Keratinocyte (primary cell): ENCODE measurements at regions not wholly inside any gene's neighbourhood (a gene's known extent, or its start where the extent isn't known, plus 50 kb on each side); places are given as distances from the start of the nearest gene placed in this dataset.

Source experiments
- DNase-seq: peaks from one replicate; pipeline ENCODE4 v3.0.0-alpha.2; 2011; ENCODE audit warnings: low read depth, missing footprints, low spot score
- FAIRE-seq: peaks from 2 replicates; lab custom pipeline; 2011; peaks lifted over from hg19 to GRCh38; lab: Jason Lieb, UNC
- H2AFZ ChIP-seq: 2 replicates; pipeline ENCODE4 v1.6.0; 2012; ENCODE audit warnings: low read length, control low read depth, inconsistent platforms; ENCODE audit not compliant: control insufficient read depth
- H3K27ac ChIP-seq: 2 replicates; pipeline ENCODE4 v1.5.1; 2011; ENCODE audit warnings: low read length; ENCODE audit not compliant: control insufficient read depth, insufficient read depth
- H3K27me3 ChIP-seq: 3 replicates; pipeline ENCODE4 v1.6.0; 2011; ENCODE audit warnings: low read length; ENCODE audit not compliant: control insufficient read depth, insufficient read depth; ENCODE audit errors: extremely low read depth
- H3K36me3 ChIP-seq, 2 experiments: 2 replicates in 1 of 2; 3 replicates in 1 of 2; pipeline ENCODE4 v1.5.1; 2011; ENCODE audit warnings: low read length in 2 of 2, mild to moderate bottlenecking in 1 of 2; ENCODE audit not compliant: control insufficient read depth in 2 of 2, insufficient read depth in 2 of 2; ENCODE audit errors: extremely low read depth in 1 of 2
- H3K4me1 ChIP-seq: 3 replicates; pipeline ENCODE4 v1.5.1; 2011; ENCODE audit warnings: low read length; ENCODE audit not compliant: control insufficient read depth, insufficient read depth; ENCODE audit errors: extremely low read depth
- H3K4me2 ChIP-seq: 3 replicates; pipeline ENCODE4 v1.6.0; 2011; ENCODE audit warnings: low read depth, low read length; ENCODE audit not compliant: control insufficient read depth, insufficient read depth; ENCODE audit errors: extremely low read depth
- H3K4me3 ChIP-seq, 3 experiments: fragments of 200-600 bp in 1 of 3; sonication (generic) in 1 of 3; 2 replicates in 2 of 3; 3 replicates in 1 of 3; pipeline ENCODE4 v1.5.1; 2011 to 2016; ENCODE audit warnings: low read length in 3 of 3, mild to moderate bottlenecking in 3 of 3, control low read depth in 2 of 3, inconsistent platforms in 1 of 3, low read depth in 1 of 3, mixed read lengths in 1 of 3, mixed run types in 1 of 3, moderate library complexity in 1 of 3; ENCODE audit not compliant: control insufficient read depth in 2 of 3, insufficient read depth in 2 of 3; ENCODE audit errors: extremely low read depth in 1 of 3
- H3K79me2 ChIP-seq: 2 replicates; pipeline ENCODE4 v1.6.0; 2012; ENCODE audit warnings: low read length; ENCODE audit not compliant: control insufficient read depth, insufficient read depth
- H3K9ac ChIP-seq: 3 replicates; pipeline ENCODE4 v1.6.0; 2011; ENCODE audit warnings: low read length; ENCODE audit not compliant: control insufficient read depth, insufficient read depth; ENCODE audit errors: extremely low read depth
- H3K9me1 ChIP-seq: 3 replicates; pipeline ENCODE4 v1.6.0; 2011; ENCODE audit warnings: low read length; ENCODE audit not compliant: control insufficient read depth, insufficient read depth; ENCODE audit errors: extremely low read depth
- H3K9me3 ChIP-seq: 2 replicates; pipeline ENCODE4 v1.5.1; 2012; ENCODE audit warnings: low read depth, low read length; ENCODE audit not compliant: control insufficient read depth
- H4K20me1 ChIP-seq: 3 replicates; pipeline ENCODE4 v1.6.0; 2011; ENCODE audit warnings: low read length; ENCODE audit not compliant: control insufficient read depth, insufficient read depth; ENCODE audit errors: extremely low read depth
- CTCF ChIP-seq, 3 experiments: IDR thresholded peaks in 1 of 3; conservative IDR thresholded peaks in 1 of 3; optimal IDR thresholded peaks in 1 of 3; 2 replicates in 2 of 3; 3 replicates in 1 of 3; pipeline versions ENCODE3 to v1.5.1; 2011; ENCODE audit warnings: low read length in 3 of 3, mild to moderate bottlenecking in 3 of 3, moderate library complexity in 2 of 3, control low read depth in 1 of 3, inconsistent platforms in 1 of 3; ENCODE audit not compliant: insufficient read depth in 2 of 3; ENCODE audit errors: extremely low read depth in 1 of 3
- EZH2 ChIP-seq: IDR thresholded peaks from one replicate; pipeline ENCODE4 v1.6.1; 2012; ENCODE audit warnings: inconsistent platforms, mild to moderate bottlenecking, low read length, moderate library complexity
- dilution Hi-C: fragments of 300-500 bp; cut with MboI; formaldehyde crosslinking; loops from one replicate; pipeline ENCODE4 v1.7.0; 2020; ENCODE audit warnings: low sequenced_read_pairs; ENCODE audit not compliant: extremely low pct_ligation_motif_present

GRCh38 chr10:14438576-14438975, 107.9 kb upstream of the FRMD4A start:
- no peak for TF ChIP-seq EZH2
- no peaks in the 10 kb centered on the region for H3K9me1 ChIP-seq
- no peak overlapping the region for H2AFZ ChIP-seq
- no peaks in the 10 kb centered on the region for H3K36me3 ChIP-seq
- no peak overlapping the region for H3K4me2 ChIP-seq
- H3K79me2 ChIP-seq, result no peaks in the 10 kb centered on the region
- H3K27ac ChIP-seq, result no peak overlapping the region
- no peaks in the 10 kb centered on the region for H3K9me3 ChIP-seq
- no peak overlapping the region for H3K9ac ChIP-seq
- FAIRE-seq (no peak), DNase-seq (no peak)
- no peaks in the 10 kb centered on the region for H4K20me1 ChIP-seq
- H3K4me1 ChIP-seq, result no peaks in the 10 kb centered on the region
- dilution Hi-C loops, result no loop called here
- no peaks in the 10 kb centered on the region for H3K27me3 ChIP-seq
- H3K4me3 ChIP-seq, result no peak overlapping the region

- Histone ChIP-seq H3K9me1 (no peaks in the 10 kb centered on the region), H3K9me3 (no peaks in the 10 kb centered on the region), H3K9ac (no peak overlapping the region), H4K20me1 (no peaks in the 10 kb centered on the region), H3K4me3 (no peak overlapping the region), H3K27ac (no peak overlapping the region), H3K4me2 (no peak overlapping the region), H3K36me3 (no peaks in the 10 kb centered on the region), H3K79me2 (no peaks in the 10 kb centered on the region), H3K27me3 (no peaks in the 10 kb centered on the region), H3K4me1 (no peaks in the 10 kb centered on the region), H2AFZ (no peak overlapping the region)
- DNase-seq (no peak), FAIRE-seq (no peak)
- dilution Hi-C loops, result no loop called here
- TF ChIP-seq CTCF (optimal IDR thresholded peaks at IDR 0.05 in 1 of 3, IDR thresholded peaks at IDR 0.05 in 1 of 3, conservative IDR thresholded peaks at IDR 0.05 in 1 of 3; ENCODE audit: extremely low read depth in 1 of 3, insufficient read depth in 2 of 3, low read length in 3 of 3) (no peak), EZH2 (no peak)
Observed at GRCh38 chr10:14438057-14438456, 107.3 kb upstream of the FRMD4A start.

- H4K20me1 ChIP-seq, result no peaks in the 10 kb centered on the region
- TF ChIP-seq CTCF (optimal IDR thresholded peaks at IDR 0.05 in 1 of 3, IDR thresholded peaks at IDR 0.05 in 1 of 3, conservative IDR thresholded peaks at IDR 0.05 in 1 of 3; ENCODE audit: extremely low read depth in 1 of 3, insufficient read depth in 2 of 3, low read length in 3 of 3), result no peak
- no peak for TF ChIP-seq EZH2
- H3K36me3 ChIP-seq, result no peaks in the 10 kb centered on the region
- no peak overlapping the region for H3K27ac ChIP-seq
- no peak overlapping the region for H3K4me2 ChIP-seq
- dilution Hi-C loops, result no loop called here
- no peaks in the 10 kb centered on the region for H3K4me1 ChIP-seq
- H3K9me1 ChIP-seq, result no peaks in the 10 kb centered on the region
- no peaks in the 10 kb centered on the region for H3K79me2 ChIP-seq
- H3K4me3 ChIP-seq, result no peak overlapping the region
- no peaks in the 10 kb centered on the region for H3K9me3 ChIP-seq
- no peak for DNase-seq
- no peak overlapping the region for H2AFZ ChIP-seq
- no peak overlapping the region for H3K9ac ChIP-seq
- FAIRE-seq, result no peak
- H3K27me3 ChIP-seq, result no peaks in the 10 kb centered on the region
Observed at GRCh38 chr10:14435976-14436632, 105.4 kb upstream of the FRMD4A start.
